ENCODE measurements at regions not wholly inside any gene's neighbourhood (a gene's known extent, or its start where the extent isn't known, plus 50 kb on each side); places are given as distances from the start of the nearest gene placed in this dataset.

DNA sequence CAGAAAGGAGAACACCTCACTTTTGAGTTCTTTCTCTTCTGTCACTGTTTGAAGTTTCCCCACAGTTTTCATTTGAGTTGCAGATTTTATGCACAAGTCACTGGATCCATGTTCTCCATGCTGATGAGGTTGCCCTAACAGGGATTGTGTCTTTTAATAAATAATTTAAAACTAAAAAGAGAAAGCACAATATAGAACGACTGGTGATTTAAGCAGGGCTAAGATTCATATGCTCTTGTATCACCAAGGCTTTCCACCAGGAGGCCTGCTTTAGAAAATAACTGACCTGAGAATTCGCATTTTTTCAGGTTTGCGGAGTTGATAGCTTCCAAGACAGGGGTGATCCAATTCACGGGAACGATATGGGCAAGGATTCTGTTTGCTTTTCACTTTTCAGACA, 252.0 kb upstream of the VEPH1 start:
- TF ChIP-seq POU2F2 (IDR thresholded peaks at IDR 0.05; ENCODE audit: low read depth, low read length), result no peak
- TF ChIP-seq POLR2A (IDR thresholded peaks at IDR 0.05; ENCODE audit: low read depth, low read length), result no peak

Data from GM12891 (cell line).